ENCODE measurements at regions not wholly inside any gene's neighbourhood (a gene's known extent, or its start where the extent isn't known, plus 50 kb on each side); places are given as distances from the start of the nearest gene placed in this dataset.

GRCh38 chr10:131431978-131432690 lies 120.6 kb upstream of the TCERG1L start:
- Mint-ChIP-seq H3K4me3 (no peak overlapping the region), H3K9me3 (no peaks in the 10 kb centered on the region)

GRCh38 chr10:131433568-131433967 lies 122.0 kb upstream of the TCERG1L start:
- no peaks in the 10 kb centered on the region for H3K27me3 Mint-ChIP-seq
- H3K4me3 Mint-ChIP-seq: no peak overlapping the region
- no peaks in the 10 kb centered on the region for H3K36me3 Mint-ChIP-seq (ENCODE audit: low read depth)
- no peak overlapping the region for H3K27ac Mint-ChIP-seq
- no peaks in the 10 kb centered on the region for H3K4me1 Mint-ChIP-seq (ENCODE audit: low read depth)
- no peaks in the 10 kb centered on the region for H3K9me3 Mint-ChIP-seq
- no peak for DNase-seq

More at GRCh38 chr10:131431978-131432690, 120.6 kb upstream of the TCERG1L start:
- Mint-ChIP-seq H3K27ac (no peak overlapping the region), H3K36me3 (ENCODE audit: low read depth) (no peaks in the 10 kb centered on the region), H3K4me1 (ENCODE audit: low read depth) (no peaks in the 10 kb centered on the region), H3K27me3 (peaks cover 2% of the 10 kb centered on the region)
- DNase-seq: no peak

GRCh38 chr10:131435232-131435631 lies 123.7 kb upstream of the TCERG1L start:
- Mint-ChIP-seq H3K27ac (no peak overlapping the region), H3K36me3 (ENCODE audit: low read depth) (no peaks in the 10 kb centered on the region), H3K27me3 (peaks cover 4% of the 10 kb centered on the region), H3K9me3 (no peaks in the 10 kb centered on the region), H3K4me3 (no peak overlapping the region), H3K4me1 (ENCODE audit: low read depth) (no peaks in the 10 kb centered on the region)
- no peak for DNase-seq

- Mint-ChIP-seq H3K27ac (no peak overlapping the region), H3K36me3 (ENCODE audit: low read depth) (no peaks in the 10 kb centered on the region)
These were observed 124.4 kb upstream of the TCERG1L start for GRCh38 chr10:131435760-131436457.

GRCh38 chr10:131436458-131436857 lies 124.9 kb upstream of the TCERG1L start:
- no peak for DNase-seq
- H3K9me3 Mint-ChIP-seq: no peaks in the 10 kb centered on the region
- no peaks in the 10 kb centered on the region for H3K36me3 Mint-ChIP-seq (ENCODE audit: low read depth)

More at GRCh38 chr10:131435760-131436457, 124.4 kb upstream of the TCERG1L start:
- Mint-ChIP-seq H3K4me1 (ENCODE audit: low read depth) (no peaks in the 10 kb centered on the region), H3K27me3 (peaks cover 7% of the 10 kb centered on the region), H3K9me3 (no peaks in the 10 kb centered on the region), H3K4me3 (no peak overlapping the region)
- DNase-seq: no peak

GRCh38 chr10:131437556-131438475 lies 126.3 kb upstream of the TCERG1L start:
- Mint-ChIP-seq H3K27me3 (peaks cover 12% of the 10 kb centered on the region), H3K4me1 (ENCODE audit: low read depth) (no peaks in the 10 kb centered on the region), H3K9me3 (no peaks in the 10 kb centered on the region), H3K36me3 (ENCODE audit: low read depth) (no peaks in the 10 kb centered on the region), H3K27ac (no peak overlapping the region), H3K4me3 (no peak overlapping the region)
- no peak for DNase-seq

More at GRCh38 chr10:131436458-131436857, 124.9 kb upstream of the TCERG1L start:
- no peak overlapping the region for H3K4me3 Mint-ChIP-seq
- H3K4me1 Mint-ChIP-seq (ENCODE audit: low read depth): no peaks in the 10 kb centered on the region
- peaks cover 9% of the 10 kb centered on the region for H3K27me3 Mint-ChIP-seq
- no peak overlapping the region for H3K27ac Mint-ChIP-seq

- Mint-ChIP-seq H3K27me3 (peaks cover 12% of the 10 kb centered on the region), H3K4me1 (ENCODE audit: low read depth) (no peaks in the 10 kb centered on the region), H3K9me3 (no peaks in the 10 kb centered on the region), H3K27ac (no peak overlapping the region), H3K36me3 (ENCODE audit: low read depth) (no peaks in the 10 kb centered on the region), H3K4me3 (no peak overlapping the region)
- no peak for DNase-seq
These were observed 127.1 kb upstream of the TCERG1L start for GRCh38 chr10:131438665-131439064.

- no peak for DNase-seq
- H3K4me1 Mint-ChIP-seq (ENCODE audit: low read depth): no peaks in the 10 kb centered on the region
- H3K9me3 Mint-ChIP-seq: no peaks in the 10 kb centered on the region
- H3K27ac Mint-ChIP-seq: no peak overlapping the region
- H3K36me3 Mint-ChIP-seq (ENCODE audit: low read depth): no peaks in the 10 kb centered on the region
- H3K27me3 Mint-ChIP-seq: peaks cover 12% of the 10 kb centered on the region
- no peak overlapping the region for H3K4me3 Mint-ChIP-seq
These were observed 128.2 kb upstream of the TCERG1L start for GRCh38 chr10:131439705-131440104.

- H3K27me3 Mint-ChIP-seq: peaks cover 12% of the 10 kb centered on the region
- H3K4me3 Mint-ChIP-seq: no peak overlapping the region
- H3K9me3 Mint-ChIP-seq: no peaks in the 10 kb centered on the region
- H3K4me1 Mint-ChIP-seq (ENCODE audit: low read depth): no peaks in the 10 kb centered on the region
- DNase-seq: no peak
- H3K27ac Mint-ChIP-seq: no peak overlapping the region
- no peaks in the 10 kb centered on the region for H3K36me3 Mint-ChIP-seq (ENCODE audit: low read depth)
These were observed 129.2 kb upstream of the TCERG1L start for GRCh38 chr10:131440405-131441360.

GRCh38 chr10:131442271-131442670 lies 130.8 kb upstream of the TCERG1L start:
- Mint-ChIP-seq H3K4me1 (ENCODE audit: low read depth) (no peaks in the 10 kb centered on the region), H3K27me3 (peaks cover 12% of the 10 kb centered on the region), H3K36me3 (ENCODE audit: low read depth) (no peaks in the 10 kb centered on the region), H3K4me3 (no peak overlapping the region), H3K27ac (no peak overlapping the region), H3K9me3 (no peaks in the 10 kb centered on the region)
- DNase-seq: no peak

- DNase-seq: no peak
- H3K4me3 Mint-ChIP-seq: no peak overlapping the region
- H3K27ac Mint-ChIP-seq: no peak overlapping the region
- H3K27me3 Mint-ChIP-seq: peaks cover 13% of the 10 kb centered on the region
- no peaks in the 10 kb centered on the region for H3K9me3 Mint-ChIP-seq
- no peaks in the 10 kb centered on the region for H3K36me3 Mint-ChIP-seq (ENCODE audit: low read depth)
- no peaks in the 10 kb centered on the region for H3K4me1 Mint-ChIP-seq (ENCODE audit: low read depth)
These were observed 132.8 kb upstream of the TCERG1L start for GRCh38 chr10:131444286-131444685.

GRCh38 chr10:131444862-131445461 lies 133.4 kb upstream of the TCERG1L start:
- Mint-ChIP-seq H3K27me3 (peaks cover 13% of the 10 kb centered on the region), H3K27ac (no peak overlapping the region), H3K4me1 (ENCODE audit: low read depth) (no peaks in the 10 kb centered on the region), H3K4me3 (no peak overlapping the region), H3K9me3 (no peaks in the 10 kb centered on the region), H3K36me3 (ENCODE audit: low read depth) (no peaks in the 10 kb centered on the region)
- no peak for DNase-seq

GRCh38 chr10:131445623-131446022 lies 134.1 kb upstream of the TCERG1L start:
- Mint-ChIP-seq H3K27ac (no peak overlapping the region), H3K27me3 (peaks cover 8% of the 10 kb centered on the region)

More at GRCh38 chr10:131445623-131446022, 134.1 kb upstream of the TCERG1L start:
- Mint-ChIP-seq H3K36me3 (ENCODE audit: low read depth) (no peaks in the 10 kb centered on the region), H3K9me3 (no peaks in the 10 kb centered on the region), H3K4me3 (no peak overlapping the region), H3K4me1 (ENCODE audit: low read depth) (no peaks in the 10 kb centered on the region)
- DNase-seq: no peak
